ACC112 (cell line): ENCODE measurements at regions not wholly inside any gene's neighbourhood (a gene's known extent, or its start where the extent isn't known, plus 50 kb on each side); places are given as distances from the start of the nearest gene placed in this dataset.

Experiments
- H2AFZ ChIP-seq: fragments of 200-600 bp; sonication (generic); one replicate; pipeline ENCODE4 v1.6.0; 2017; ENCODE audit warnings: antibody characterized with exemption, low read length; ENCODE audit not compliant: unreplicated experiment
- H3K27ac ChIP-seq: fragments of 200-600 bp; sonication (generic); 2 replicates; pipeline ENCODE4 v1.5.1; 2014; ENCODE audit warnings: low read depth, mild to moderate bottlenecking, antibody characterized with exemption, low read length, moderate library complexity
- H3K27me3 ChIP-seq: fragments of 200-600 bp; sonication (generic); 2 replicates; pipeline ENCODE4 v1.6.1; 2014; ENCODE audit warnings: mild to moderate bottlenecking, antibody characterized with exemption, low read length, moderate library complexity, mixed read lengths; ENCODE audit not compliant: insufficient read depth
- H3K36me3 ChIP-seq: fragments of 200-600 bp; sonication (generic); 2 replicates; pipeline ENCODE4 v1.6.1; 2016; ENCODE audit warnings: mild to moderate bottlenecking, antibody characterized with exemption, low read length, moderate library complexity, mixed read lengths; ENCODE audit not compliant: insufficient read depth
- H3K4me1 ChIP-seq: fragments of 200-600 bp; sonication (generic); one replicate; pipeline ENCODE4 v1.6.1; 2016; ENCODE audit warnings: low read length, mixed read lengths; ENCODE audit not compliant: insufficient read depth, unreplicated experiment, control insufficient read depth
- H3K4me3 ChIP-seq: fragments of 200-600 bp; sonication (generic); 2 replicates; pipeline ENCODE4 v1.5.1; 2014; ENCODE audit warnings: mild to moderate bottlenecking, low read depth, low read length
- H3K79me2 ChIP-seq: fragments of 200-600 bp; sonication (generic); one replicate; pipeline ENCODE4 v1.6.0; 2016; ENCODE audit warnings: low read length; ENCODE audit not compliant: control insufficient read depth, unreplicated experiment, insufficient read depth

DNA sequence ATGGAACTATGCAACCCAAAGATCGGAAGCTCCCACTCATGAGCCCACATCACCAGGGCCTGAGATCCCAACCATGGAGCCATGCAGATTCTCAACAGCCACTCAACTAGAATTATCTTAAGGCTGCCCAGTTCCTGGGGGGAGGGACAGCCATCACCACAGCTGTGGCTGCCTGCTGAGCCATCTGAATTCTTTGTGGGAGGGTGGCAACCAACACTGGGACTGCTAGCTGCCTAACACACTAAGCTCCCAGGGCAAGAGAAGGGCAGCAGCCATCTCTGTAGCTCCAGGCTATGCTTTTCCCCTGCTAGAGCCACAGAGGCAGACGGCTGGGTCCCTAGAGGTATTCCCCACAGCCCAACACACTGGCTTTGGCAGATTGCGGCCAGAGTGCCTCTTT is 251.3 kb upstream of the GRAMD2B start:
- Histone ChIP-seq H3K27ac (no peak overlapping the region), H3K4me3 (no peak overlapping the region), H3K79me2 (no peaks in the 10 kb centered on the region), H3K36me3 (no peaks in the 10 kb centered on the region), H3K27me3 (no peaks in the 10 kb centered on the region), H3K4me1 (no peaks in the 10 kb centered on the region), H2AFZ (no peak overlapping the region)

DNA sequence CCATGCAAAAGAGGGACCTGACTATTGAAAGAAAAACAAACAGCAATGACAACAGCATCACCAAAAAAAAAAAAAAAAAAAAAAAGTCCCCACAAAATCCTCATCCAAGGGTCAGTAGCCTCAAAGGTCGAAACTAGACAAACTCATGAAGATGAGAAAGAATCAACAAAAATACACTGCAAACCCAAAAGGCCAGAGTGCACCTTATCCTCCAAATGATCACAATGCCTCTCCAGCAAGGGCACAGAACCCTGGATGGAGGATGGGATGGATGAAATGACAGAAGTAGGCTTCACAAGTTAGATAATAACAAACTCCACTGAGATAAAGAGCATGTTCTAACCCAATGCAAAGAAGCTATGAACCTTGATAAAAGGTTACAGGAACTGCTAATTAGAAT is 250.4 kb upstream of the GRAMD2B start:
- H3K4me1 ChIP-seq: no peaks in the 10 kb centered on the region
- H3K79me2 ChIP-seq: no peaks in the 10 kb centered on the region
- H2AFZ ChIP-seq: no peak overlapping the region
- H3K36me3 ChIP-seq: no peaks in the 10 kb centered on the region
- H3K27ac ChIP-seq: no peak overlapping the region
- H3K4me3 ChIP-seq: no peak overlapping the region
- no peaks in the 10 kb centered on the region for H3K27me3 ChIP-seq

DNA sequence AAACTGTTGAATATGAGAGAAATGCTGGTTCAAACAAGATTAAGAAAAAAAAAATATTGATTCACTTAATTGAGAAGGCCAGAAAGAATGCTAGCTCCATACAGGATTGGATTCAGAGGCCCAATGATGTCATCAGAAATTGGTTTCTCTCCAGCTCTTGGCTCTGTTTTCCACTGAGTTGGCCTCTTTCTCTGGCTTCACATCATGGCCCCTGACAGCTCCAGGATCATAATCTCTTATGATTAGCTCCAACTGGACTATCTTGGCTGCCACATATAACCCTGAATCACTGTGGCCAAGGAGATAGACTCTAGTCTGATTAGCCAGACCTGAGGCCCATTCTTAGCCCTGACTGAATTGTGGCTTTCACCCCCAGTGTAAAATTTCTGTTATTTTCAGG is 244.7 kb upstream of the GRAMD2B start:
- H3K4me1 ChIP-seq: no peaks in the 10 kb centered on the region
- no peaks in the 10 kb centered on the region for H3K79me2 ChIP-seq
- no peak overlapping the region for H3K4me3 ChIP-seq
- no peak overlapping the region for H3K27ac ChIP-seq
- no peaks in the 10 kb centered on the region for H3K27me3 ChIP-seq
- H3K36me3 ChIP-seq: no peaks in the 10 kb centered on the region
- H2AFZ ChIP-seq: no peak overlapping the region

GRCh38 chr5:126182971-126183695 is 240.1 kb upstream of the GRAMD2B start:
- no peak overlapping the region for H2AFZ ChIP-seq
- no peaks in the 10 kb centered on the region for H3K4me1 ChIP-seq
- no peaks in the 10 kb centered on the region for H3K36me3 ChIP-seq
- no peaks in the 10 kb centered on the region for H3K79me2 ChIP-seq
- H3K27ac ChIP-seq: no peak overlapping the region
- no peak overlapping the region for H3K4me3 ChIP-seq
- no peaks in the 10 kb centered on the region for H3K27me3 ChIP-seq

- Histone ChIP-seq H3K79me2 (no peaks in the 10 kb centered on the region), H2AFZ (no peak overlapping the region), H3K4me1 (peaks cover 8% of the 10 kb centered on the region), H3K27me3 (no peaks in the 10 kb centered on the region), H3K27ac (no peak overlapping the region), H3K36me3 (no peaks in the 10 kb centered on the region), H3K4me3 (no peak overlapping the region)
Measured at GRCh38 chr5:126184474-126184873, 238.7 kb upstream of the GRAMD2B start.

- H3K27me3 ChIP-seq: no peaks in the 10 kb centered on the region
- H3K27ac ChIP-seq: no peak overlapping the region
- no peak overlapping the region for H3K4me3 ChIP-seq
- no peak overlapping the region for H2AFZ ChIP-seq
- H3K4me1 ChIP-seq: peaks cover 8% of the 10 kb centered on the region
- no peaks in the 10 kb centered on the region for H3K36me3 ChIP-seq
- H3K79me2 ChIP-seq: no peaks in the 10 kb centered on the region
Measured at GRCh38 chr5:126186210-126186609, 237.0 kb upstream of the GRAMD2B start.

GRCh38 chr5:126188804-126189203 is 234.4 kb upstream of the GRAMD2B start:
- H2AFZ ChIP-seq: no peak overlapping the region
- no peak overlapping the region for H3K4me3 ChIP-seq
- no peaks in the 10 kb centered on the region for H3K79me2 ChIP-seq
- no peak overlapping the region for H3K27ac ChIP-seq
- H3K36me3 ChIP-seq: no peaks in the 10 kb centered on the region
- peaks cover 8% of the 10 kb centered on the region for H3K4me1 ChIP-seq
- no peaks in the 10 kb centered on the region for H3K27me3 ChIP-seq

GRCh38 chr5:126189231-126189630 is 234.0 kb upstream of the GRAMD2B start:
- H3K79me2 ChIP-seq: no peaks in the 10 kb centered on the region
- H3K4me1 ChIP-seq: peaks cover 8% of the 10 kb centered on the region
- no peaks in the 10 kb centered on the region for H3K27me3 ChIP-seq
- no peak overlapping the region for H2AFZ ChIP-seq
- no peak overlapping the region for H3K27ac ChIP-seq
- H3K36me3 ChIP-seq: no peaks in the 10 kb centered on the region
- no peak overlapping the region for H3K4me3 ChIP-seq

- H3K27me3 ChIP-seq: no peaks in the 10 kb centered on the region
- H3K4me3 ChIP-seq: no peak overlapping the region
- H3K27ac ChIP-seq: no peak overlapping the region
Measured at GRCh38 chr5:126189862-126190261, 233.3 kb upstream of the GRAMD2B start.

DNA sequence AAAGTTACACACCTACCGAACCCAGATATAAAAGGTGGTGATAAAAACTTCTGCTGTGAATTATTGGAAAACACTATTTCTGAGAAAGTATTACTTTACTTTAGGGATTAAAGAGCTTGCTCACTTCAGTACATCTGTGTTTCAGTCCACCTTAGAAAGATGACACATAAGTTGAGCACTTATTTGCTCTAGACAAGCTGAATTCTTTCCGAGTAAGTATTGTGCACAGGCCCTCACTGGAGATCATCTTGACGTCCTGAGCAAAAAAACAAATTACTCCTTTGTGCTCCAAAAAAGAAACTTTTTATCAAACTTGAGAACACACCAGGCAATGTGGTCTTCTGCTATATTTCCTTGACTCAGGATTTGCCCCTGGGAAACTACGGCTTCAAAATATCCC is 231.0 kb upstream of the GRAMD2B start:
- Histone ChIP-seq H3K36me3 (no peaks in the 10 kb centered on the region), H2AFZ (no peak overlapping the region), H3K27ac (no peak overlapping the region), H3K4me3 (no peak overlapping the region), H3K4me1 (peaks cover 8% of the 10 kb centered on the region), H3K27me3 (no peaks in the 10 kb centered on the region), H3K79me2 (no peaks in the 10 kb centered on the region)

More at GRCh38 chr5:126189862-126190261, 233.3 kb upstream of the GRAMD2B start:
- Histone ChIP-seq H2AFZ (no peak overlapping the region), H3K79me2 (no peaks in the 10 kb centered on the region), H3K4me1 (peaks cover 8% of the 10 kb centered on the region), H3K36me3 (no peaks in the 10 kb centered on the region)

DNA sequence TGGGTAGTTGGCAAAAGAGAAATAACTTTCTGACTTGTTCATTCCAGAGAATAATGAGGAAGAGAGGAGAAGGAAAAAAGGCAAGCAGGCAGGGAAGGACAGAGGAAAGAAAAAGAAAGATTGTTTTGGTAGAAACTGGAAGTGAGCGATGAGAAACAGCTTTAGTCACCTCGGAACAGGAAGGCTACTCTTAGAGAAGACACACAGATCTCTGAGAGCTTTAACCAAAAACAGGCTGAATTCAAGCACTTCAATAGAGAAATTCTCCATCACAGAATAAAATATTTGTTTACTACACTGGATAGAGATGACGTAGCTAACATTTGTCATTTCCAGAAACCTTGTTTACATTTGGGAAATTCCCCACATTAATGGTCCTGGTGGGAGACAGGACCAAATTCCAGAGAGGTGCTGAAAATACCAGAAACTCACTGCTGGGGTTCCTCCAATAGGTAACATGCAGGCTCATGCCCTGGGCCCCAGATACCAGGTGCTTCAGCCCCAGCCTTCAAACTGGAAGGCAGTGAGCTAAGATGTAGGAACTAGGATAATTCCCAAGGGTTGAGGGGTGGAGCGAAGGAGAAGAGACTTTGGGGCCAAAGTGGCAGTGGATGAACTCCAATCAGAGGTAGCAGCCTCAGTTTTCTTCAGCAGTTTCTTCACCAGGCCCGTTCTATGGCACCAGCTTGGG is 227.7 kb upstream of the GRAMD2B start:
- Histone ChIP-seq H3K4me3 (no peak overlapping the region), H3K4me1 (no peaks in the 10 kb centered on the region), H3K79me2 (no peaks in the 10 kb centered on the region), H3K27ac (no peak overlapping the region), H3K36me3 (no peaks in the 10 kb centered on the region), H3K27me3 (no peaks in the 10 kb centered on the region), H2AFZ (no peak overlapping the region)
